ENCODE measurements at regions not wholly inside any gene's neighbourhood (a gene's known extent, or its start where the extent isn't known, plus 50 kb on each side); places are given as distances from the start of the nearest gene placed in this dataset.

DNA sequence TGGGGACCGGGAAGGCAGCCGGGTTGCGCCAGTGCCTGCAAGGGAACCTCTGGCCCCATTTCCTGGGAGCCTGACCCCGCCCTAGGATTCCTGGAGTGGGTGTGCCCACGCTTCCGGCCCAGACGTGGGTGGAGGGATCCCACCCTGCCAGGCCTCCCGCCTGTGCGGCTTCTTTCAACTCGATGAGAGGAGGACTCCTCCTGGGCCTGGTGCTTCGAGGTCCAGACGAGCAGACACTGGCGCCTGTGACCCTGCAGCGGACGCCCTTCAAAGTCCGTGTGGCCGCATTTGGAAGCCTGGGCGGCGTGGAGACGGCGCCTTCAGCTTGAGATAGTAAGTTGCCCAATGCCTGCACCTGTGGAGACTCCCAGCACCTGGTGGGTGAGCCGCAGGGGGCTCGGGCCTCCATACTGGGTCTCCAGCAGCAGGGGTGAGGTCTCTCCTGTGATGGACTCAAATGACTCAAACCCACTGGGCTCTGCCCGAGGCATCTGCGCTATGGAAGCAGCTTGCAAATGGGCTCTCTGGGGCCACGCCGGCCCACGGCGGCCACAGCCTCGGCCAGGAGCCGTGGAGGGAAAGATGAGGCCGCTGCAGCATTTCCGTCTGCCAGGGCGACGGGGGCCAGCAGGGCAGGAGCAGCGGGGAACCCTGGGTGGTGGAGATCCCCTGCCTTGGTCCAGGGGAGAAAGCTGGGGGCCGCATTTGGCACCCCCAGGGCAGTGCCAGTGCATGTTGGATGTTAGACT, 64.3 kb upstream of the PPARA start:
- Mint-ChIP-seq H3K27me3 (ENCODE audit: insufficient read depth, low read depth, poor library complexity) (peaks cover 5% of the 10 kb centered on the region), H3K4me1 (no peaks in the 10 kb centered on the region; the same call in 1 of the 3 replicates), H3K9me3 (peaks cover 2% of the 10 kb centered on the region; the same call in 1 of the 3 replicates), H3K4me3 (no peak overlapping the region), H3K27ac (no peak overlapping the region), H3K36me3 (ENCODE audit: low read depth) (no peaks in the 10 kb centered on the region; the same call in 2 of the 3 replicates)
- Histone ChIP-seq H3K4me1 (ENCODE audit: insufficient read depth) (no peaks in the 10 kb centered on the region), H2AFZ (no peak overlapping the region), H3K4me2 (no peak overlapping the region), H4K20me1 (replicated peaks; ENCODE audit: insufficient read depth) (no peaks in the 10 kb centered on the region), H3K27ac (ENCODE audit: low read depth) (no peak overlapping the region), H3K36me3 (ENCODE audit: insufficient read depth) (no peaks in the 10 kb centered on the region), H3K79me2 (replicated peaks; ENCODE audit: insufficient read depth) (peaks cover 28% of the 10 kb centered on the region), H3F3A (replicated peaks; ENCODE audit: low read depth) (no peaks in the 10 kb centered on the region), H3K4me3 (no peak overlapping the region), H3K9me2 (ENCODE audit: insufficient read depth) (no peaks in the 10 kb centered on the region), H3K27me3 (ENCODE audit: insufficient read depth) (no peaks in the 10 kb centered on the region)
- DNase-seq (ENCODE audit: low spot score) (no peak), ATAC-seq (no peak)
- TF ChIP-seq EZH2phosphoT487 (IDR thresholded peaks at IDR 0.05; ENCODE audit: unreplicated experiment) (no peak), EZH2 (IDR thresholded peaks at IDR 0.05; ENCODE audit: low read depth, unreplicated experiment) (no peak), POLR2AphosphoS5 (IDR thresholded peaks at IDR 0.05; ENCODE audit: low read depth) (no peak), JUNB (IDR thresholded peaks at IDR 0.05; ENCODE audit: unreplicated experiment) (no peak), ZNF462 (CRISPR knock-in tag; IDR thresholded peaks at IDR 0.05) (no peak), ZNF331 (CRISPR knock-in tag; IDR thresholded peaks at IDR 0.05; ENCODE audit: low read depth) (no peak), CREB1 (CRISPR knock-in tag; IDR thresholded peaks at IDR 0.05; ENCODE audit: low read depth) (no peak), STAT1 (IDR thresholded peaks at IDR 0.05; ENCODE audit: unreplicated experiment) (no peak), NANOG (IDR thresholded peaks at IDR 0.05; ENCODE audit: borderline replicate concordance) (no peak), ZNF114 (CRISPR knock-in tag; IDR thresholded peaks at IDR 0.05) (no peak), ETS1 (IDR thresholded peaks at IDR 0.05) (no peak)
- TF ChIP-seq, protein P1, sequence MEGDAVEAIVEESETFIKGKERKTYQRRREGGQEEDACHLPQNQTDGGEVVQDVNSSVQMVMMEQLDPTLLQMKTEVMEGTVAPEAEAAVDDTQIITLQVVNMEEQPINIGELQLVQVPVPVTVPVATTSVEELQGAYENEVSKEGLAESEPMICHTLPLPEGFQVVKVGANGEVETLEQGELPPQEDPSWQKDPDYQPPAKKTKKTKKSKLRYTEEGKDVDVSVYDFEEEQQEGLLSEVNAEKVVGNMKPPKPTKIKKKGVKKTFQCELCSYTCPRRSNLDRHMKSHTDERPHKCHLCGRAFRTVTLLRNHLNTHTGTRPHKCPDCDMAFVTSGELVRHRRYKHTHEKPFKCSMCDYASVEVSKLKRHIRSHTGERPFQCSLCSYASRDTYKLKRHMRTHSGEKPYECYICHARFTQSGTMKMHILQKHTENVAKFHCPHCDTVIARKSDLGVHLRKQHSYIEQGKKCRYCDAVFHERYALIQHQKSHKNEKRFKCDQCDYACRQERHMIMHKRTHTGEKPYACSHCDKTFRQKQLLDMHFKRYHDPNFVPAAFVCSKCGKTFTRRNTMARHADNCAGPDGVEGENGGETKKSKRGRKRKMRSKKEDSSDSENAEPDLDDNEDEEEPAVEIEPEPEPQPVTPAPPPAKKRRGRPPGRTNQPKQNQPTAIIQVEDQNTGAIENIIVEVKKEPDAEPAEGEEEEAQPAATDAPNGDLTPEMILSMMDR (conservative IDR thresholded peaks at IDR 0.05; ENCODE audit: low read depth in 2 of 2): no peak
- TF ChIP-seq, protein P2, sequence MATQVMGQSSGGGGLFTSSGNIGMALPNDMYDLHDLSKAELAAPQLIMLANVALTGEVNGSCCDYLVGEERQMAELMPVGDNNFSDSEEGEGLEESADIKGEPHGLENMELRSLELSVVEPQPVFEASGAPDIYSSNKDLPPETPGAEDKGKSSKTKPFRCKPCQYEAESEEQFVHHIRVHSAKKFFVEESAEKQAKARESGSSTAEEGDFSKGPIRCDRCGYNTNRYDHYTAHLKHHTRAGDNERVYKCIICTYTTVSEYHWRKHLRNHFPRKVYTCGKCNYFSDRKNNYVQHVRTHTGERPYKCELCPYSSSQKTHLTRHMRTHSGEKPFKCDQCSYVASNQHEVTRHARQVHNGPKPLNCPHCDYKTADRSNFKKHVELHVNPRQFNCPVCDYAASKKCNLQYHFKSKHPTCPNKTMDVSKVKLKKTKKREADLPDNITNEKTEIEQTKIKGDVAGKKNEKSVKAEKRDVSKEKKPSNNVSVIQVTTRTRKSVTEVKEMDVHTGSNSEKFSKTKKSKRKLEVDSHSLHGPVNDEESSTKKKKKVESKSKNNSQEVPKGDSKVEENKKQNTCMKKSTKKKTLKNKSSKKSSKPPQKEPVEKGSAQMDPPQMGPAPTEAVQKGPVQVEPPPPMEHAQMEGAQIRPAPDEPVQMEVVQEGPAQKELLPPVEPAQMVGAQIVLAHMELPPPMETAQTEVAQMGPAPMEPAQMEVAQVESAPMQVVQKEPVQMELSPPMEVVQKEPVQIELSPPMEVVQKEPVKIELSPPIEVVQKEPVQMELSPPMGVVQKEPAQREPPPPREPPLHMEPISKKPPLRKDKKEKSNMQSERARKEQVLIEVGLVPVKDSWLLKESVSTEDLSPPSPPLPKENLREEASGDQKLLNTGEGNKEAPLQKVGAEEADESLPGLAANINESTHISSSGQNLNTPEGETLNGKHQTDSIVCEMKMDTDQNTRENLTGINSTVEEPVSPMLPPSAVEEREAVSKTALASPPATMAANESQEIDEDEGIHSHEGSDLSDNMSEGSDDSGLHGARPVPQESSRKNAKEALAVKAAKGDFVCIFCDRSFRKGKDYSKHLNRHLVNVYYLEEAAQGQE (IDR thresholded peaks at IDR 0.05; ENCODE audit: unreplicated experiment): no peak

All from GM23338 (cell line).